Islet of Langerhans (tissue), 1 donor: ENCODE measurements at regions not wholly inside any gene's neighbourhood (a gene's known extent, or its start where the extent isn't known, plus 50 kb on each side); places are given as distances from the start of the nearest gene placed in this dataset.

Source experiments
- FAIRE-seq: peaks from one replicate; lab custom pipeline; 2011; peaks lifted over from hg19 to GRCh38; lab: Jason Lieb, UNC

GRCh38 chr3:72489901-72490300 is 358.3 kb downstream of the SHQ1 start:
- FAIRE-seq = no peak

GRCh38 chr3:72488738-72489035 is 359.6 kb downstream of the SHQ1 start:
- FAIRE-seq = no peak

GRCh38 chr3:72487946-72488737 is 360.1 kb downstream of the SHQ1 start:
- FAIRE-seq = no peak

- FAIRE-seq = no peak
Observed at GRCh38 chr3:72487078-72487765, 361.0 kb downstream of the SHQ1 start.

GRCh38 chr3:72485641-72486040 is 362.6 kb downstream of the SHQ1 start:
- no peak for FAIRE-seq

GRCh38 chr3:72483554-72484104 is 364.6 kb downstream of the SHQ1 start:
- no peak for FAIRE-seq

- peak; percentile 96 for FAIRE-seq
Observed at GRCh38 chr3:72482589-72483321, 365.5 kb downstream of the SHQ1 start.

- no peak for FAIRE-seq
Observed at GRCh38 chr3:72481542-72481941, 366.7 kb downstream of the SHQ1 start.

GRCh38 chr3:72480366-72480765 is 367.9 kb downstream of the SHQ1 start:
- FAIRE-seq = no peak

GRCh38 chr3:72479651-72480215 is 368.5 kb downstream of the SHQ1 start:
- FAIRE-seq = no peak

- no peak for FAIRE-seq
Observed at GRCh38 chr3:72476139-72476483, 372.1 kb downstream of the SHQ1 start.

GRCh38 chr3:72475258-72476138 is 372.7 kb downstream of the SHQ1 start:
- no peak for FAIRE-seq

- no peak for FAIRE-seq
Observed at GRCh38 chr3:72474775-72475174, 373.5 kb downstream of the SHQ1 start.

GRCh38 chr3:72473156-72473555 is 375.1 kb downstream of the SHQ1 start:
- no peak for FAIRE-seq

GRCh38 chr3:72470904-72471417 is 377.3 kb downstream of the SHQ1 start:
- no peak for FAIRE-seq

GRCh38 chr3:72465853-72466252 is 382.4 kb downstream of the SHQ1 start:
- no peak for FAIRE-seq

- FAIRE-seq = no peak
Observed at GRCh38 chr3:72463083-72463482, 385.2 kb downstream of the SHQ1 start.

- FAIRE-seq = no peak
Observed at GRCh38 chr3:72462595-72463011, 385.6 kb downstream of the SHQ1 start.

- no peak for FAIRE-seq
Observed at GRCh38 chr3:72461787-72462186, 386.5 kb downstream of the SHQ1 start.

- FAIRE-seq = no peak
Observed at GRCh38 chr3:72460205-72461174, 387.8 kb downstream of the SHQ1 start.
